ENCODE measurements at regions not wholly inside any gene's neighbourhood (a gene's known extent, or its start where the extent isn't known, plus 50 kb on each side); places are given as distances from the start of the nearest gene placed in this dataset.

- TF ChIP-seq, protein P1, sequence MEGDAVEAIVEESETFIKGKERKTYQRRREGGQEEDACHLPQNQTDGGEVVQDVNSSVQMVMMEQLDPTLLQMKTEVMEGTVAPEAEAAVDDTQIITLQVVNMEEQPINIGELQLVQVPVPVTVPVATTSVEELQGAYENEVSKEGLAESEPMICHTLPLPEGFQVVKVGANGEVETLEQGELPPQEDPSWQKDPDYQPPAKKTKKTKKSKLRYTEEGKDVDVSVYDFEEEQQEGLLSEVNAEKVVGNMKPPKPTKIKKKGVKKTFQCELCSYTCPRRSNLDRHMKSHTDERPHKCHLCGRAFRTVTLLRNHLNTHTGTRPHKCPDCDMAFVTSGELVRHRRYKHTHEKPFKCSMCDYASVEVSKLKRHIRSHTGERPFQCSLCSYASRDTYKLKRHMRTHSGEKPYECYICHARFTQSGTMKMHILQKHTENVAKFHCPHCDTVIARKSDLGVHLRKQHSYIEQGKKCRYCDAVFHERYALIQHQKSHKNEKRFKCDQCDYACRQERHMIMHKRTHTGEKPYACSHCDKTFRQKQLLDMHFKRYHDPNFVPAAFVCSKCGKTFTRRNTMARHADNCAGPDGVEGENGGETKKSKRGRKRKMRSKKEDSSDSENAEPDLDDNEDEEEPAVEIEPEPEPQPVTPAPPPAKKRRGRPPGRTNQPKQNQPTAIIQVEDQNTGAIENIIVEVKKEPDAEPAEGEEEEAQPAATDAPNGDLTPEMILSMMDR (IDR thresholded peaks at IDR 0.05), result no peak
- no peak for TF ChIP-seq POLR2A (IDR thresholded peaks at IDR 0.05)
These were observed 426.9 kb downstream of the NR4A2 start for GRCh38 chr2:155905657-155906056.

All from heart left ventricle (tissue), 13 donors.